ENCODE measurements at regions not wholly inside any gene's neighbourhood (a gene's known extent, or its start where the extent isn't known, plus 50 kb on each side); places are given as distances from the start of the nearest gene placed in this dataset.

GRCh38 chr9:120331913-120332312 is 248.1 kb downstream of the CDK5RAP2 start:
- H3K27me3 ChIP-seq (ENCODE audit: insufficient read depth, low read length), result peaks cover 19% of the 10 kb centered on the region; the same call in 1 of the 2 replicates
- RAD21 ChIA-PET (ENCODE audit: low non-redundant PET in 1 of 2, low total read pairs in 2 of 2, uncharacterized antibody in 2 of 2, unreplicated experiment in 2 of 2), result no interaction called here
- no peak overlapping the region for H2AFZ ChIP-seq (ENCODE audit: low read depth, low read length, poor library complexity, severe bottlenecking)
- H3K4me1 ChIP-seq (ENCODE audit: control insufficient read depth in 1 of 2, insufficient read depth in 2 of 2, low read length in 2 of 2), result no peaks in the 10 kb centered on the region
- DNase-seq (ENCODE audit: low read depth, low spot score) (no peak), ATAC-seq (no peak)
- H3K4me2 ChIP-seq (ENCODE audit: low read length), result no peak overlapping the region
- H3K36me3 ChIP-seq (ENCODE audit: control insufficient read depth in 1 of 2, insufficient read depth in 2 of 2, low read length in 2 of 2), result no peaks in the 10 kb centered on the region
- no peaks in the 10 kb centered on the region for H3K79me2 ChIP-seq (ENCODE audit: insufficient read depth, low read length)
- CTCF ChIA-PET, result no interaction called here
- H3K27ac ChIP-seq (ENCODE audit: low read depth, low read length), result no peak overlapping the region
- no peaks in the 10 kb centered on the region for H3K9me3 ChIP-seq (ENCODE audit: control insufficient read depth in 1 of 2, insufficient read depth in 1 of 2, low read depth in 1 of 2, low read length in 2 of 2)
- no peaks in the 10 kb centered on the region for H3K9me2 ChIP-seq (ENCODE audit: insufficient read depth)
- BruUV-seq (replicated peaks), result no TSS peak
- no peak overlapping the region for H3K9ac ChIP-seq (ENCODE audit: low read length)
- intact Hi-C loops (cut with micrococcal nuclease), result no loop called here
- no peak for TF ChIP-seq CBX3 (IDR thresholded peaks at IDR 0.05; ENCODE audit: low read depth)
- TF ChIP-seq EGR1 (IDR thresholded peaks at IDR 0.05; ENCODE audit: low read depth), result no peak
- TF ChIP-seq ZFX (IDR thresholded peaks at IDR 0.05), result no peak
- no peak for TF ChIP-seq CEBPB (IDR thresholded peaks at IDR 0.05; ENCODE audit: low read depth)
- TF ChIP-seq SP1 (IDR thresholded peaks at IDR 0.05; ENCODE audit: low read depth), result no peak
- no peak for TF ChIP-seq RAD21 (IDR thresholded peaks at IDR 0.05; ENCODE audit: low read depth)
- no peak for TF ChIP-seq SRF (IDR thresholded peaks at IDR 0.05; ENCODE audit: low read depth)
- no peak for TF ChIP-seq ELF1 (IDR thresholded peaks at IDR 0.05; ENCODE audit: borderline replicate concordance, low read depth)
- TF ChIP-seq FOSL1 (IDR thresholded peaks at IDR 0.05; ENCODE audit: low read depth), result no peak
- no peak overlapping the region for H3K4me3 ChIP-seq (replicated peaks in 1 of 2; ENCODE audit: low read depth in 1 of 2, low read length in 2 of 2)
- H4K20me1 ChIP-seq (ENCODE audit: insufficient read depth), result no peaks in the 10 kb centered on the region
- POLR2A ChIA-PET, result no interaction called here

DNA sequence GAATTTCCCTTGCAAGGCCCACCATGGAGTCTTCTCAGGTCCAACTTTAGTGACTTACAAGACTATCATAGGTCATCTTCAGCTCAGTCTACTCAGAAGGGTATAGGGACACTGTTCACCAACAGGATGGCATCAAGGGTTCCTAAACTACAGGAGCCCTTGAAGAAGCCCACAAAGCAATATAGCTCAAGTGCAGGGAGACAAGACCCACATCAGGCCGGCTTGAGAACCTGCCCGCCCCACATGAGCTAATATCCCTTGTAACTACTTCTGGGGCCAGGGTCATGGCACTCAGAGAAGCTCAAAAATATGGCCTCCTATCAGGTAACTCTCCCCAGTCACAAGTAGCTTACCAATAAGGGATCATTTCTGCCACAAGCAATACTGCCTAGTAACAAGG is 249.9 kb downstream of the CDK5RAP2 start:
- no peaks in the 10 kb centered on the region for H3K4me1 ChIP-seq (ENCODE audit: control insufficient read depth in 1 of 2, insufficient read depth in 2 of 2, low read length in 2 of 2)
- H3K9me2 ChIP-seq (ENCODE audit: insufficient read depth), result no peaks in the 10 kb centered on the region
- ATAC-seq (no peak), DNase-seq (ENCODE audit: low read depth, low spot score) (no peak)
- no peaks in the 10 kb centered on the region for H4K20me1 ChIP-seq (ENCODE audit: insufficient read depth)
- CTCF ChIA-PET, result no interaction called here
- H3K4me2 ChIP-seq (ENCODE audit: low read length), result no peak overlapping the region
- TF ChIP-seq JUND (IDR thresholded peaks at IDR 0.05) (no peak), SRF (IDR thresholded peaks at IDR 0.05; ENCODE audit: low read depth) (no peak), SP1 (IDR thresholded peaks at IDR 0.05; ENCODE audit: low read depth) (no peak), EZH2 (IDR thresholded peaks at IDR 0.05) (no peak), ZFX (IDR thresholded peaks at IDR 0.05) (no peak), CEBPB (IDR thresholded peaks at IDR 0.05; ENCODE audit: low read depth) (no peak), POLR2AphosphoS5 (IDR thresholded peaks at IDR 0.05; ENCODE audit: low read depth, low read length) (no peak), POLR2A (IDR thresholded peaks at IDR 0.05; ENCODE audit: borderline replicate concordance, extremely low read depth, insufficient read depth, insufficient read length) (no peak), EZH2phosphoT487 (IDR thresholded peaks at IDR 0.05; ENCODE audit: borderline replicate concordance) (no peak), ELF1 (IDR thresholded peaks at IDR 0.05; ENCODE audit: borderline replicate concordance, low read depth) (no peak), TCF7L2 (IDR thresholded peaks at IDR 0.05; ENCODE audit: borderline replicate concordance, extremely low read depth, insufficient read depth, insufficient read length) (no peak)
- TF ChIP-seq, protein P1, sequence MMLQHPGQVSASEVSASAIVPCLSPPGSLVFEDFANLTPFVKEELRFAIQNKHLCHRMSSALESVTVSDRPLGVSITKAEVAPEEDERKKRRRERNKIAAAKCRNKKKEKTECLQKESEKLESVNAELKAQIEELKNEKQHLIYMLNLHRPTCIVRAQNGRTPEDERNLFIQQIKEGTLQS (IDR thresholded peaks at IDR 0.05), result no peak
- H3K9me3 ChIP-seq (ENCODE audit: control insufficient read depth in 1 of 2, insufficient read depth in 1 of 2, low read depth in 1 of 2, low read length in 2 of 2), result no peaks in the 10 kb centered on the region
- H3K36me3 ChIP-seq (ENCODE audit: control insufficient read depth in 1 of 2, insufficient read depth in 2 of 2, low read length in 2 of 2), result no peaks in the 10 kb centered on the region
- BruUV-seq (replicated peaks), result no TSS peak
- POLR2A ChIA-PET, result no interaction called here
- peaks cover 19% of the 10 kb centered on the region; the same call in 1 of the 2 replicates for H3K27me3 ChIP-seq (ENCODE audit: insufficient read depth, low read length)
- intact Hi-C loops (cut with micrococcal nuclease), result no loop called here
- H3K27ac ChIP-seq (ENCODE audit: low read depth, low read length), result no peak overlapping the region
- no peak overlapping the region for H3K4me3 ChIP-seq (replicated peaks in 1 of 2; ENCODE audit: low read depth in 1 of 2, low read length in 2 of 2)
- no peak overlapping the region for H3K9ac ChIP-seq (ENCODE audit: low read length)
- H3K79me2 ChIP-seq (ENCODE audit: insufficient read depth, low read length), result no peaks in the 10 kb centered on the region
- RAD21 ChIA-PET (ENCODE audit: low non-redundant PET in 1 of 2, low total read pairs in 2 of 2, uncharacterized antibody in 2 of 2, unreplicated experiment in 2 of 2), result no interaction called here
- no peak overlapping the region for H2AFZ ChIP-seq (ENCODE audit: low read depth, low read length, poor library complexity, severe bottlenecking)

All from HCT116 (cell line).